Adrenal gland (tissue), 9 donors: ENCODE measurements at regions not wholly inside any gene's neighbourhood (a gene's known extent, or its start where the extent isn't known, plus 50 kb on each side); places are given as distances from the start of the nearest gene placed in this dataset.

Source experiments
- DNase-seq, 7 donors: peaks; one replicate each; pipeline ENCODE4 v3.0.0-alpha.2; 2019 to 2020
- H3K27ac ChIP-seq, 5 donors: fragments of 200-600 bp; sonication (generic) in 4 of 5; 1 replicate in 3 of 5; 2 replicates in 2 of 5; pipeline versions ENCODE4 v1.5.1 to v1.8.0; 2016 to 2020; ENCODE audit warnings: mild to moderate bottlenecking in 1 of 5
- H3K27me3 ChIP-seq: fragments of 200-600 bp; 2 replicates; pipeline ENCODE4 v1.8.0; 2021
- H3K36me3 ChIP-seq, 2 donors: fragments of 200-600 bp; replicated peaks in 1 of 2; 1 replicate in 1 of 2; 2 replicates in 1 of 2; pipeline versions ENCODE4 v1.5.1 to v1.8.0; 2018 to 2022
- H3K4me1 ChIP-seq, 2 donors: fragments of 200-600 bp; replicated peaks in 1 of 2; 1 replicate in 1 of 2; 2 replicates in 1 of 2; pipeline versions ENCODE4 v1.5.1 to v1.8.0; 2018 to 2021
- H3K4me3 ChIP-seq, 4 donors: fragments of 200-600 bp; sonication (generic) in 3 of 4; one replicate each; pipeline ENCODE4 v1.5.1; 2016 to 2018
- H3K9me3 ChIP-seq, 3 donors: fragments of 200-600 bp; sonication (generic) in 1 of 3; replicated peaks in 1 of 3; 1 replicate in 2 of 3; 2 replicates in 1 of 3; pipeline versions ENCODE4 v1.5.1 to v1.8.0; 2016 to 2021
- POLR2A ChIP-seq, 2 donors: fragments of 450-650 bp; IDR thresholded peaks; one replicate each; pipeline ENCODE4 v1.6.1; 2017; ENCODE audit warnings: antibody characterized with exemption in 2 of 2, mild to moderate bottlenecking in 2 of 2, moderate library complexity in 1 of 2
- WGBS, 4 donors: extraction: QIAGEN DNeasy Blood & Tissue Kit in 2 of 4; methylation state at CpG; one replicate each; pipeline versions ENCODE4 v1.1.5 to v1.1.7; 2013 to 2017; 5-methylcytosine and 5-hydroxymethylcytosine counted together
- intact Hi-C, 2 donors: fragments of 100-400 bp; cut with DNase I; formaldehyde crosslinking; loops; one replicate each; pipeline versions ENCODE4 v1.14.1 to v1.15.0; 2022 to 2023
- TF ChIP-seq, protein P1 (sequence below), 6 experiments: fragments of 450-650 bp in 4 of 6; fragments of 200-600 bp in 2 of 6; sonication (generic) in 1 of 6; IDR thresholded peaks; 1 replicate in 5 of 6; 2 replicates in 1 of 6; pipeline versions ENCODE4 v1.5.1 to v1.8.0; 2016 to 2021; ENCODE audit warnings: antibody characterized with exemption in 6 of 6, mild to moderate bottlenecking in 2 of 6, moderate library complexity in 1 of 6
- donor health status: healthy with polysubstance abuse.
- donor health status: Bipolar disorder and iron deficiency.
- donor health status: DM: yes; HTN: yes; CAD: no.
- donor health status: DM: no; HTN: no; CAD: no.
- donor health status: DM: no; HTN: no; CAD: no.

DNA sequence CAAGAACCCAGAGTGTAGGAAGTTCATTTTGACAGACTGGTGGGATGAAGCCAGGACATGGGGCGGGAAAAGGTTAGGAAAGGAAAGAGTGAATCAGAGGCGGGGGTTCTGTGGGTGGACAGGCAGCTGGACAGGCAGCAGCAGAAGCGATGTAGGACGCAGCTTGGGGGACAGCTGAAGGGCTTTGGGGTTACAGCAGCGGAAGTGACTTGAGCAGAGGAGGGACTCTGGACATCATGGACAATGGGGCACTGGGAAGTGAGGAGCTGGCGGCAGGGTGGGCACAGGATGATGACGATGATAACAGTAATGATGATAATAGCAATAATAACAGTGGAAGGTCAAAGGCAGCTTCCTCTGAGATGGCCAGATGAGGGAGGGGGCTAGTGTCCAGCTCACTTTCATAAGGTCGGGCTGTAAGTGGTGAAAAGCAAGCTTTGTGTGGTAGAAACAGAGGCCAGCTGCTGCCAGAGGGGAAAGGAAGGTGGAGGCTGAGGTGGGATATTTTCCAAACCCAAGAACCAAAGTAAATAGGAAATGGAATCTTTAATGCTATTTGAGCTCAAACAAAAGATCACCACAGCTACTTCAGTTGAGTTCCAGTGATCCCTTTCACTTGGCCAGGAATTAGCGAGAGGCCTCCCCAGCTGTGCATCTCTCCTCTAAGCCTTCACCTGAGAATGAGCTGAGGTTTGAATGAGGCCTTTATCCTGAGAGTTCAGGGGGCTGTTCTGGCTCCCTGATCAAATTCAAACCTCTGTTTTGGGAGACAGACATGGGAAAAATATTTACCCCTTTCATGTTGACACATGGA lies 433.5 kb downstream of the DHX35 start:
- Histone ChIP-seq H3K9me3 (no peaks in the 10 kb centered on the region), H3K27ac (no peak overlapping the region), H3K36me3 (no peaks in the 10 kb centered on the region), H3K4me3 (no peak overlapping the region), H3K27me3 (no peaks in the 10 kb centered on the region), H3K4me1 (no peaks in the 10 kb centered on the region)
- no peak for TF ChIP-seq POLR2A (IDR thresholded peaks at IDR 0.05)
- TF ChIP-seq, protein P1, sequence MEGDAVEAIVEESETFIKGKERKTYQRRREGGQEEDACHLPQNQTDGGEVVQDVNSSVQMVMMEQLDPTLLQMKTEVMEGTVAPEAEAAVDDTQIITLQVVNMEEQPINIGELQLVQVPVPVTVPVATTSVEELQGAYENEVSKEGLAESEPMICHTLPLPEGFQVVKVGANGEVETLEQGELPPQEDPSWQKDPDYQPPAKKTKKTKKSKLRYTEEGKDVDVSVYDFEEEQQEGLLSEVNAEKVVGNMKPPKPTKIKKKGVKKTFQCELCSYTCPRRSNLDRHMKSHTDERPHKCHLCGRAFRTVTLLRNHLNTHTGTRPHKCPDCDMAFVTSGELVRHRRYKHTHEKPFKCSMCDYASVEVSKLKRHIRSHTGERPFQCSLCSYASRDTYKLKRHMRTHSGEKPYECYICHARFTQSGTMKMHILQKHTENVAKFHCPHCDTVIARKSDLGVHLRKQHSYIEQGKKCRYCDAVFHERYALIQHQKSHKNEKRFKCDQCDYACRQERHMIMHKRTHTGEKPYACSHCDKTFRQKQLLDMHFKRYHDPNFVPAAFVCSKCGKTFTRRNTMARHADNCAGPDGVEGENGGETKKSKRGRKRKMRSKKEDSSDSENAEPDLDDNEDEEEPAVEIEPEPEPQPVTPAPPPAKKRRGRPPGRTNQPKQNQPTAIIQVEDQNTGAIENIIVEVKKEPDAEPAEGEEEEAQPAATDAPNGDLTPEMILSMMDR (IDR thresholded peaks at IDR 0.05) = no peak
- intact Hi-C loops = no loop called here
- DNase-seq = peak in 5 of 7 donors; percentile 9 to 58 (median 15)
- WGBS, 4 donors = 67 to 73% (median 72%) methylated on average over 9 of the region's 9 CpGs

DNA sequence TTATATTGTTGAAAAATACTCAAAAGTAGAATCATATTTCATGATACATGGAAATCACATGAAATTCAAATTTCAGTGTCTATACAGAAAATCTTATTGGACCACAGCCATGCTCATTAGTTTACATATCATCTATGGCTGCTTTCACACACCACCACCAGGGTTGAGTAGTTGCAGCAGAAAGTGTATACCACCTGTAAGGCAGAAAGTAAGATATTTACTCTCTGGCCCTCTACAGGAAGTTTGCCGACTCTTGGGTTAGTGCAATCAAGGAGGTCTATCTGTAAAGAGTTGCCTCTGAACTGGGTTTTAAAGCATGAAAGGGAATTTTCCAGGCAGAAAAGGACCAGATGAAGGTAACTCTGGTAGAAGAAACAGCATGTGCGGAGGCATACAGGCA lies 432.3 kb downstream of the DHX35 start:
- WGBS, 4 donors = 92 to 96% (median 95%) methylated on average over 2 of the region's 2 CpGs
- Histone ChIP-seq H3K27ac (no peak overlapping the region), H3K9me3 (no peaks in the 10 kb centered on the region), H3K4me1 (no peaks in the 10 kb centered on the region), H3K36me3 (no peaks in the 10 kb centered on the region), H3K4me3 (no peak overlapping the region), H3K27me3 (no peaks in the 10 kb centered on the region)
- no peak for TF ChIP-seq POLR2A (IDR thresholded peaks at IDR 0.05)
- TF ChIP-seq, protein P1 (IDR thresholded peaks at IDR 0.05) = no peak
- DNase-seq = no peak
- intact Hi-C loops = no loop called here

DNA sequence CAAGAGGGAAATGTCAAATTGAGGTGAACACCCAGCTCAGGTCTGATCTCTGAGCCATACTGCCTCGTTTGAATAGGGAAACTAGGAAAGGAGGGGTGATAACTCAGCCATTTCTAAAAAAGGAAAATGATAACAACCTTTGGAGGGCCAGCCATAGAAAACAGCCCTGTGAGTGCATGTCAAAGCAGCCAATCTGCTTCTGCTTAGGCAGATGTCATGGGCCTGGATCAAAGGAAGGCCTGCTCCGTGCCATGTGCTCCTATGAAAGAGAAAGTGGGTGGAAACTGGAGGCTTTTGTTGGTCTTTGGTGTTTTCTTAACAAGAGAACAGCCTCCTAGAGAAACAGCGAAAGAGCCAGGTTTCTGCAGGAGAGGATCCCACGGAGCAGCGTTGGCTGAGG lies 428.0 kb downstream of the DHX35 start:
- no peaks in the 10 kb centered on the region for H3K27me3 ChIP-seq
- 77 to 91% (median 81%) methylated on average over 5 of the region's 5 CpGs for WGBS, 4 donors
- TF ChIP-seq POLR2A (IDR thresholded peaks at IDR 0.05) = no peak
- TF ChIP-seq, protein P1 (IDR thresholded peaks at IDR 0.05) = no peak
- no peak overlapping the region for H3K27ac ChIP-seq
- no peak overlapping the region for H3K4me3 ChIP-seq
- intact Hi-C loops = no loop called here
- no peaks in the 10 kb centered on the region for H3K9me3 ChIP-seq
- H3K36me3 ChIP-seq = no peaks in the 10 kb centered on the region
- no peaks in the 10 kb centered on the region for H3K4me1 ChIP-seq
- no peak for DNase-seq

DNA sequence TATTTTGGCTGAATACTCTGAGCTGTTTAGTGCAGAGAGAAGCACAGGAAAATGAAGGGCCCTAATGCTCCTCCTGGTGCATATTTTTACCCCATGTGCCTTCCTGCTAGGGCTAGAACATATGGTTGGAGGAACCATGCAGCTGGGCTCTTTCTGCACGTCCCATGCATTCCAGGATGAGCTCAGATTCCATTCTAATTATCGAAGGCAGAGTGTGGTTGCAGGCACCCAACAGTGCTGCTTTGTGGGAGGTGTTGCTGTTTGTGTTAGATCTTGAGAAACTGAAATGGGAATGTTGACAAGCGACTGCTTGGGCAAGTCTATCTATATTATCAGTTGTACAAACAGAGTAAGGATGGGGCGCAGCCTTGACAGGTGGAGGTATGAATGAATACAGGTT lies 419.5 kb downstream of the DHX35 start:
- TF ChIP-seq, protein P1 (IDR thresholded peaks at IDR 0.05) = no peak
- TF ChIP-seq POLR2A (IDR thresholded peaks at IDR 0.05) = no peak
- WGBS, 4 donors = 70 to 80% (median 77%) methylated on average over 4 of the region's 4 CpGs
- Histone ChIP-seq H3K9me3 (no peaks in the 10 kb centered on the region), H3K27ac (no peak overlapping the region), H3K36me3 (no peaks in the 10 kb centered on the region), H3K4me1 (no peaks in the 10 kb centered on the region), H3K4me3 (no peak overlapping the region), H3K27me3 (no peaks in the 10 kb centered on the region)
- DNase-seq = no peak
- intact Hi-C loops = no loop called here
